ENCODE measurements at regions not wholly inside any gene's neighbourhood (a gene's known extent, or its start where the extent isn't known, plus 50 kb on each side); places are given as distances from the start of the nearest gene placed in this dataset.
"Not testable (repeated sequence)": the region's sequence is repeated elsewhere in the genome, so short reads cannot be mapped to it uniquely, and the experiment has no call there.

GRCh38 chr9:78695519-78695918, 398.6 kb downstream of the PSAT1 start:
- no peak for TF ChIP-seq CTCF (IDR thresholded peaks at IDR 0.05)
- H3K27me3 Mint-ChIP-seq: no peaks in the 10 kb centered on the region
- ChIA-PET CTCF (no interaction called here), POLR2A (interaction anchor here (1.0 kb wide), 1 partner anchor 12 kb away, joined by 3 read pairs; no protein-coding TSS in a partner anchor)
- H3K9me3 Mint-ChIP-seq: no peaks in the 10 kb centered on the region
- no peaks in the 10 kb centered on the region for H3K36me3 Mint-ChIP-seq (ENCODE audit: low read depth)
- no peak overlapping the region for H3K27ac Mint-ChIP-seq
- ATAC-seq (ENCODE audit: low read depth): peak; percentile 37
- intact Hi-C loops (cut with micrococcal nuclease): no loop called here
- DNase-seq: no peak
- peak overlapping the region; percentile 36 for H3K4me3 Mint-ChIP-seq
- peaks cover 42% of the 10 kb centered on the region for H3K4me1 Mint-ChIP-seq

GRCh38 chr9:78697618-78698017, 400.7 kb downstream of the PSAT1 start:
- intact Hi-C loops (cut with micrococcal nuclease): no loop called here
- H3K27ac Mint-ChIP-seq: no peak overlapping the region

GRCh38 chr9:78698371-78698770, 401.4 kb downstream of the PSAT1 start:
- H3K27me3 Mint-ChIP-seq: no peaks in the 10 kb centered on the region
- intact Hi-C loops (cut with micrococcal nuclease): no loop called here

More at GRCh38 chr9:78697618-78698017, 400.7 kb downstream of the PSAT1 start:
- Mint-ChIP-seq H3K36me3 (ENCODE audit: low read depth) (no peaks in the 10 kb centered on the region), H3K9me3 (no peaks in the 10 kb centered on the region), H3K4me3 (no peak overlapping the region), H3K27me3 (no peaks in the 10 kb centered on the region), H3K4me1 (peaks cover 40% of the 10 kb centered on the region)
- ChIA-PET CTCF (no interaction called here), POLR2A (no interaction called here)
- ATAC-seq (ENCODE audit: low read depth) (no peak), DNase-seq (no peak)
- TF ChIP-seq CTCF (IDR thresholded peaks at IDR 0.05): no peak

GRCh38 chr9:78699217-78699616, 402.3 kb downstream of the PSAT1 start:
- H3K27me3 Mint-ChIP-seq; H3K27ac Mint-ChIP-seq; H3K9me3 Mint-ChIP-seq; POLR2A ChIA-PET; H3K4me3 Mint-ChIP-seq; intact Hi-C loops (cut with micrococcal nuclease); H3K36me3 Mint-ChIP-seq (ENCODE audit: low read depth); CTCF ChIA-PET; ATAC-seq (ENCODE audit: low read depth); DNase-seq: not testable (repeated sequence)
- H3K4me1 Mint-ChIP-seq: peaks cover 24% of the 10 kb centered on the region

More at GRCh38 chr9:78698371-78698770, 401.4 kb downstream of the PSAT1 start:
- no peak for ATAC-seq (ENCODE audit: low read depth)
- no peak overlapping the region for H3K27ac Mint-ChIP-seq
- H3K36me3 Mint-ChIP-seq (ENCODE audit: low read depth): no peaks in the 10 kb centered on the region
- no peaks in the 10 kb centered on the region for H3K9me3 Mint-ChIP-seq
- ChIA-PET POLR2A (no interaction called here), CTCF (no interaction called here)
- no peak for DNase-seq
- peaks cover 32% of the 10 kb centered on the region for H3K4me1 Mint-ChIP-seq
- H3K4me3 Mint-ChIP-seq: no peak overlapping the region
- TF ChIP-seq CTCF (IDR thresholded peaks at IDR 0.05): no peak

GRCh38 chr9:78704153-78704552, 407.2 kb downstream of the PSAT1 start:
- H3K27me3 Mint-ChIP-seq; ATAC-seq (ENCODE audit: low read depth); CTCF ChIA-PET; H3K36me3 Mint-ChIP-seq (ENCODE audit: low read depth); H3K27ac Mint-ChIP-seq; POLR2A ChIA-PET; H3K9me3 Mint-ChIP-seq; H3K4me3 Mint-ChIP-seq; DNase-seq: not testable (repeated sequence)
- intact Hi-C loops (cut with micrococcal nuclease): loop anchor here (5.0 kb wide), 1 partner anchor 1383 kb away; no protein-coding TSS in a partner anchor
- peaks cover 30% of the 10 kb centered on the region for H3K4me1 Mint-ChIP-seq

- intact Hi-C loops (cut with micrococcal nuclease): loop anchor here (1.0 kb wide), 1 partner anchor 50 kb away; no protein-coding TSS in a partner anchor
- no peak overlapping the region for H3K4me3 Mint-ChIP-seq
- no peak for DNase-seq
- TF ChIP-seq CTCF (IDR thresholded peaks at IDR 0.05): no peak
- H3K27me3 Mint-ChIP-seq: no peaks in the 10 kb centered on the region
- ChIA-PET POLR2A (interaction anchor here (1.0 kb wide), 1 partner anchor 12 kb away, joined by 3 read pairs; no protein-coding TSS in a partner anchor), CTCF (no interaction called here)
- ATAC-seq (ENCODE audit: low read depth): peak; percentile 21
- peaks cover 30% of the 10 kb centered on the region for H3K4me1 Mint-ChIP-seq
- H3K27ac Mint-ChIP-seq: peak overlapping the region; percentile 0
- no peaks in the 10 kb centered on the region for H3K36me3 Mint-ChIP-seq (ENCODE audit: low read depth)
- no peaks in the 10 kb centered on the region for H3K9me3 Mint-ChIP-seq
Observed at GRCh38 chr9:78707080-78707479, 410.2 kb downstream of the PSAT1 start.
